ENCODE measurements at regions not wholly inside any gene's neighbourhood (a gene's known extent, or its start where the extent isn't known, plus 50 kb on each side); places are given as distances from the start of the nearest gene placed in this dataset.

GRCh38 chr18:25534401-25534800 is 182.4 kb upstream of the ZNF521 start:
- TF ChIP-seq CTCF (conservative IDR thresholded peaks at IDR 0.05): no peak
- TF ChIP-seq EZH2 (IDR thresholded peaks at IDR 0.05; ENCODE audit: low read depth): no peak

All from PC-9 (cell line).